AG08396 (cell line): ENCODE measurements at regions not wholly inside any gene's neighbourhood (a gene's known extent, or its start where the extent isn't known, plus 50 kb on each side); places are given as distances from the start of the nearest gene placed in this dataset.
"Not testable (repeated sequence)": the region's sequence is repeated elsewhere in the genome, so short reads cannot be mapped to it uniquely, and the experiment has no call there.

ENCODE experiments used
- DNase-seq: peaks from one replicate; pipeline ENCODE4 v3.0.0; 2012; ENCODE audit warnings: low spot score, mixed read lengths

DNA sequence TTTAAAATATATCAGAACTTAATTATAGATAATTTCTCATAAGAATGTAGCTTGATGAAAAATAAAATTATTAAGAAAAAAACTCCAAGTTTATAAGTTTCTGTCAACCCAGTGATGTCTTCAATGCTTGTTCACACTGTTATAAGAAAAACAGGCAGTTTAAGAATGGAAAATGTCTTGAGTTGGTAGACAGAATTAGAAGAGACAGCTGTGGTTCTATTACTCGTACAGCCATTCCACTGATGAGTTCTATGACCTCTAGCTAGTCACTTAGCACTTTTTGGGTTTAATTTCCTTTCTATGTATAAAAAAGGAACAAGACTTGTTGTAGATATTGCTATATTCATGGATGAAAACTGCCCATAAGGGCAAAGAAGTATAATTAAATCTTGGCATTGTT is 1013.1 kb upstream of the ATXN8OS start:
- no peak for DNase-seq

DNA sequence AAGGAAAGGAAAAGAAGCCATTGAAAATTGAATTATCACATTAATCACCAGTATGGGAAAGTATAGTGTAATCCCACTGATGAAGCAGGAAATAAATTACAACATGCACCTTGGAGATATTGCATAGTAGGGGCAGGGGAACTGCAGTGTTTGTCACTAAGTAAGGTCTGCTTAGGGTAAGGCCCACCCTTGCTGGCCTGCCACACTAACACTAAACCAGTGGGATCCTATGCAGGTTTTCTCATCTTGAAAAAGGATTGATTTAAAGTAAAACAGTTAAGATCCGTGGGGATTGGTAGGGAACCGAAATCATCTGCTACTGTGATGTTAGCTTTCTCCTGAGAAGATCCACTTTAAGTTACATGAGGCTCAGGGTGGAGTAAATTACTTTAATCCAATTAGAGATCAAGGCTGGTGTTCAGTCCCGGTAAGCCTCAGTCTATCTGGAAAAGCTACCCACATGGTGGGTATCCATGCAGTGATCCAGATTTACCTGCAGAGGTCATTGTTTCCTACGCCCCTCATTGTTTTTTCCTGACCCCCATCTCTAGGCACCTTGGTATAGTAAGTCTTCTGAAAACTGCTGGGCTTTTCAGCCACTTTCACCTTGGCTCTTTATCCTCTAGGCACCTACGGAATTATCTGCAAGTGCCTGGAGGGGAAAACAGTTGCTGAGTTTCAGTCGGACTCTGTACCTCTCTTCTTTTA is 1014.9 kb upstream of the ATXN8OS start:
- no peak for DNase-seq

DNA sequence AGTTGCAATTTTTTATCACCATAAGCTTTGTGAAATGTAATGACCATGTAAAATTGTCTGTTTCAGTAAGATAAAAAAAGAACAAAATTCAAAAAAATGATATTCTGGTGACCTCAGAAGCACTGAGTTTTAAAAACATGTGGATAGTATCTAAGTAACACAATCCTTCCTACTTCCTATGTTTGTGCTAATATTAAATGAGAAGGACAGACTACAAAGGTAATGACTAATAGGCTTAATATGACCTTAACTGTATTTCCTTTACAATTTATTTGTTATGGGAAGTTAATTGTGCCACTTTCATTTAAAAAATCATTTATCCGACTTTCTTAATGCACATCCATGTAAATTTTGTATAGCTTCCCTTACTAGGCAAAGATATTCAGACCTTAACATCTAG is 1030.4 kb upstream of the ATXN8OS start:
- DNase-seq: no peak

GRCh38 chr13:69069554-69070133 is 1038.0 kb upstream of the ATXN8OS start:
- DNase-seq: no peak

DNA sequence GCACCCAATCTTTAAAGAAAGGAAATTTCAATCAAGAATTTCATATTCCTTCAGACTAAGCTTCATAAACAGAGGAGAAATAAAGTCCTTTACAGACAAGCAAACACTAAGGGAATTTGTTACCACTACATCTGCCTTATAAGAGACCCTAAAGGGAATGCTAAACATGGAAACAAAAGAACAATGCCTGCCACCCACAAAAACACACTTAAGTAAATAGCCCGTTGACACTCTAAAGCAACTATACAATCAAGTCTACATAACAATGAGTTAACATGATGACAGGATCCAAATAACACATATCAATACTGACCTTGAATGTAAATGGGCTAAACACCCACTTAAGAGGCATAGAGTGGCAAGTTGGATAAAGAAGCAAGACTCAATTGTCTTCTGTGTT is 1056.9 kb upstream of the ATXN8OS start:
- DNase-seq: no peak

DNA sequence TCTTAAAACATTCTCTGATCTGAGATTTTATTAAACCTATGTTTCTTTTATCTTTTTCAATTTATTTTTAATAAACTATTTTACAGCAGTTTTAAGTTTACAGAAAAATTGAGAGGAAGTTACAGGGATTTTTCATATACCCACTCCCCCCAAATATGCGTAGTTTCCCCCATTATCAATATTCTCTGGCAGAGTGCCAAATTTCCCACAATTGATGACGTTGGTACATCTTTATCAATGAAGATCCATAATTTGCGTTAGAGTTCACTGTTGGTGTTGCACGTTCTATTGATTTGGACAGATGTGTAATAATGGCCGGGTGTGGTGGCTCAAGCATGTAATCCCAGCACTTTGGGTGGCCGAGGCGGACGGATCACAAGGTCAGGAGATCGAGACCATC is 1063.0 kb upstream of the ATXN8OS start:
- no peak for DNase-seq

- DNase-seq: no peak
Measured at GRCh38 chr13:69040898-69041297, 1066.7 kb upstream of the ATXN8OS start.

GRCh38 chr13:69035771-69036170 is 1071.9 kb upstream of the ATXN8OS start:
- no peak for DNase-seq

- DNase-seq: no peak
Measured at GRCh38 chr13:69028936-69029335, 1078.7 kb upstream of the ATXN8OS start.

DNA sequence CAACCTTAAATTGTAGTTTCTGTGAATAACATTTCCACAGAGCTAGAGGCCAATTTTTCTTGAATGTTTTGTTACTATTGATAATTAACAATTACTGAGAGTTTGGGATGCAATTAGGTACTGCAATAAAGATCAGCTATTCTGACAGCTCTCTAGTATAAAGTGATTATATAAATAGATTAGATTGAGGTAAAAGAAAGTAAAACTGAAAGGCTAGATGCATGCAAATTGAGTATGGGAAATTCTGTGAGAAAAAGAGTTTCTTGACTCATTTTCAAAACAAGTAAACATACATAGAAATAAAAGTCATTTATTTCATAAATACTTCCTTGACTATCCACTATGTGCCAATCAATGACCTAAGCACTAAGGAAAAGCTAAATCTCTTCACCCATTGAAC is 1087.5 kb upstream of the ATXN8OS start:
- no peak for DNase-seq

- DNase-seq: not testable (repeated sequence)
Measured at GRCh38 chr13:69018173-69018572, 1089.5 kb upstream of the ATXN8OS start.

DNA sequence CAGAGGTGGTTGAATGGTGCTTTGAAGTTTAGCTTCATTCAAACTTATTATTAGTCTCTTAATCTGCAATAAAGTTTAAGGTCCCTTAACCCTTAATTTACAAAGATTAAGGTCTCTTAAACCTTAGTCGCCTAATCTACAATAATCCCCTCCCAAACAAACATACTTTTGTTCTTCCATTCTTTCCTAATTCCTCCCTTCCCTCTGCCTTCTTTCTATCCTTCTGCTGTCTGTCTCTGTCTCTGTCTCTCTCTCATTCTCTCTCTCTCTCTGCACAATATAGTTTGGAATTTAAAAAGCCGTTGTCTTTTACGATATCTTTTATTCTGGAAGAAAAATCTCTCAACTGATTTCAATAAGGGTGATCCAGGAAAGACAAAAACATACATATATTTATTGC is 1096.8 kb upstream of the ATXN8OS start:
- DNase-seq: no peak

GRCh38 chr13:69008499-69008898 is 1099.1 kb upstream of the ATXN8OS start:
- DNase-seq: no peak

DNA sequence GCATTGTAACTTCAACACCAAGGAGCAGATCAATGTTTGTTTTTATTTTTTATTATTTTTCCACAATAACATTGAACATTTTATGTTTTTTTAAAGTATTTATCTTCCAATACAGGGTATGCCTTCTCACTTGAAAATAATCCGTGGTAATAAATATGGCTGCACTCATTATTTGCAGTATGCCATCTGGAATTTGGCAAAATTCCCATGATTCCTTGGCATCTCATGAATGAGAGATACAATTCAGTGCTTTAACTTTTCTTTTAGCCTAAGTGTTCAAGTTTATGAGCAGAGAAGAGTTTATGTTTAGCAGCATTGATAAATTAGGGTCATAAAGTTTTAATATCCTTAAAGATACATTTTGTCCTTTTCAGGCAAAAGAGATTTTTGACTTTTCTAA is 1109.6 kb upstream of the ATXN8OS start:
- no peak for DNase-seq

GRCh38 chr13:68996668-68997025 is 1111.0 kb upstream of the ATXN8OS start:
- no peak for DNase-seq

DNA sequence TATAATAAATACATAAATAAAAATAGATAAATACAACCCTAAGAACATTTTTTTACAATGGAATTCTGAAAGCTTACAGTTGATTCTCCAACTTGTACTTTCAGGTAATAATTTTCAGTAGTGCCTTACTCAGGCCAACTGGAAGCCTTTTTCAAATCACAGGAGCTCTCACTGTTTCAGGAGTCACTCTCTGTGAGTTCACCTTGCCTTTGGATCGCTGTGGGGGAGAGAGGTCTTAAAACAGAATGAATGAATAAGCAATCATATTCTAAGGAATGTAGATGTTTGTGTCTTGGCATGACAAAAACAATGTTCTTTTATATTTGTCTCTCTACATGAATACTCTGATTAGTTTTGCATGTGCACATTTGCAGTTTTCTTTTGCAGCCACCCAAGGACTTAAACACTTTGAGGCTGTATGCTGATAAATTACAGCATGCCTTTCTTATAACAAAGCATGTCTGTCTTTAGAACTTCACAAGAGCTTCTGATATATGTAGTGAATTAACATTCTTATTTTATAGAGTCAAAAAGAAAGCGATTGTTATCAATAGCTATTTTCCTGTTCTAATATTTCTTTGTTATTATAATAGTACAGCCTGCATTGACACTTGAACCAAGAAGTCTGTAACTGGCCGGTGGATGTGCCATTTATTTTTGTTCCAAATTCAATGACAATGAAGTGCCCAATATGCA is 1111.5 kb upstream of the ATXN8OS start:
- no peak for DNase-seq

GRCh38 chr13:68993154-68993553 is 1114.5 kb upstream of the ATXN8OS start:
- no peak for DNase-seq

DNA sequence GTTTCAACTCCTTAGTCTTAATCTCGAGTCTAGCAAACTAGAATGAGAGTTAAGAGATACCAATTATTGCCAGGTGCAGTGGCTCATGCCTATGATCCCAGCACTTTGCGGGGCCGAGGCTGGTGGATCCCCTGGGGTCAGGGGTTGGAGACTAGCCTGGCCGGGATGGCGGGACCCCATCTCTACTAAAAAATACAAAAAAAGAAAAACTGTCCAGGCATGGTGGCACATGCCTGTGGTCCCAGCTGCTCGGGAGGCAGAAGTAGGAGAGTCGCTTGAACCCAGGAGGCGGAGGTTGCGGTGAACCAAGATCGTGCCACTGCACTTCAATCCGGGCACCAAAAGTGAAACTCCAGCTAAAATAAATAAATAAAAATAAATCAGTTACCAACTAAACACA is 1119.5 kb upstream of the ATXN8OS start:
- no peak for DNase-seq

GRCh38 chr13:68987585-68987984 is 1120.0 kb upstream of the ATXN8OS start:
- DNase-seq: no peak

DNA sequence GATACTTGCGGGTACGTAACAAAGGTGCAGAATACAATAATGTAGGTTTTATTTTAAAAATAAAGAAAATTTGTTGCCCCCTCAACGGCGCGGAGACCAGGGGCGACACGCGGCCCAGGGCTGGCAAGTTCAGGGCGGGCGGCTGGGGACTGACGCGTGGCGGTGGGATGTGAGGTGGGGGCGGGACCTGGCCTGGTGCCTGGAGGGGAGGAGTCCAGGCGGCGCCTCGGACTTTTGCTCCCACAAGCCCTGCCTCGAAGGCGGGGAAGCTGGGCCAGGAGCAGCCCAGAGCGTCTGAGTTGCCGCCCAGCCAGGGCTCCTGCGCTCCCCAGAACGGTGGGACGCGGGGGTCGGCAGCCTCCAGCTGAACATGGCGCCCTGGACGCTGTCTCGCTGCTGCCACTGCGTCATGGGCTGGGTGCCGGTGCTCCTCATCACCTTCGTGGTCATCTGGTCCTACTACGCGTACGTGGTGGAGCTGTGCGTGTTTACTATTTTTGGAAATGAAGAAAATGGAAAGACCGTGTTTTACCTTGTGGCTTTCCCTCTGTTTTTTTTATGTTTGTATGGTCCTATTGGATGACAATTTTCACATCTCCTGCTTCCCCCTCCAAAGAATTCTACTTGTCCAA is 1122.8 kb upstream of the ATXN8OS start:
- no peak for DNase-seq

GRCh38 chr13:68982961-68983619 is 1124.5 kb upstream of the ATXN8OS start:
- DNase-seq: no peak

- DNase-seq: no peak
Measured at GRCh38 chr13:68976287-68976686, 1131.3 kb upstream of the ATXN8OS start.

DNA sequence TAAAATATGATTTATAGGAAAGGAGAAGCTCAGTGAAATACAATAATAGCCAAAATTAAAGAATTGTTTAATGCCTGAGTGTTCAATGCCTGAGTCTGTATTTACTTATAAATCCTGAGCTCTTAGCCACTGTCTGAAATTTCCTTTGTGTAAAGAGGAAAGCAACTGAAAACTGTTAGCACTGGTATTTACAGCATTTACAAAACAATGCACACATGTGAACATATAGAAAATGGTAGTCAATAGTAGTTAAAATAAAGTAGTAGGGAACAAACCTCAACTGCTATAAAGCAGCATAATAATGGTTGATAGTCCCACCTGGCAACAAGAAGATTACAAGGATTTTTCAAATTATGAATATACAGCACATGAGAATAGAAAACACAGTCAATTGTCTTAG is 1137.1 kb upstream of the ATXN8OS start:
- DNase-seq: no peak
